GM19467 (cell line): ENCODE measurements at regions not wholly inside any gene's neighbourhood (a gene's known extent, or its start where the extent isn't known, plus 50 kb on each side); places are given as distances from the start of the nearest gene placed in this dataset.

Experiments
- ATAC-seq: cut with Tn5 transposase; IDR thresholded peaks from one replicate; pipeline ENCODE4 v1.9.1; 2021; ENCODE audit warnings: mild to moderate bottlenecking, moderate library complexity; ENCODE audit not compliant: unreplicated experiment

DNA sequence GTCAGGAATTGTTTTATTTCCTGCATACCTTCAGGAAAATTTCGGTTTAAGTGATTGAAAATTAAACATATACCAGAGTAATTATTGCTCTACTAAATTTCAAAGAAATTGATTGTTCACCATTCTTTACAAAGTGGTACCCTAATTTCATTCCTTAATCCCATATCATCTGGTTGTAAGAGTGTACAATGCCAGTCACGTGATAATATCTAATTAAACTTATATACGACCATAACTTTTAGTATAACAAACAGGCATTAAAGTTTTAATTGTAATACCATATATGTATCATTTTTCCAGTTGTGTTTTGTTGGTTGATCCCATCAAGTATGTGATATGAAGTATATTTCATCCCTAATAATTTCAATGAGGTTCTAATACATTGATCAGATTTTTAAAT, 74.8 kb upstream of the PLSCR5 start:
- no peak for ATAC-seq

GRCh38 chr3:146679191-146679590, 74.0 kb upstream of the PLSCR5 start:
- ATAC-seq = no peak

GRCh38 chr3:146672941-146673340, 67.8 kb upstream of the PLSCR5 start:
- no peak for ATAC-seq

DNA sequence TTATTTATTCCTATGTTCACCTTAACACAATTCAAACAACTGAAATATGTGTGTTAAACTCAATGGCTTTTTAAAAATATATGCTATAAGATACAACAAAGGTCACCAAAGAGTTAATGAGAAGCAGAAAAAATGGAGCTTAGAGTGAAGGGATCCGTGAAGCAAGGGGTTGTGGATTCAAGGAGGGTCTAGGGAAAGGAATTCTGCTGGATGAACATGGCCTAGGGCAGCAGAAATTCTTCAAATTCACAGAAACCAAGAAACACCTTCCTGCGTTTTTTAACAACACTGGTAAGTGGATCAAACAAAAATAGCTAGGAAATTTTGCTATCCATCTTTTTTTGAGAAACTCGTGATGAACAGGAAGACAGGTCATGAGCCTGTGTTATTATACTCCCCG, 59.3 kb upstream of the PLSCR5 start:
- ATAC-seq = no peak

DNA sequence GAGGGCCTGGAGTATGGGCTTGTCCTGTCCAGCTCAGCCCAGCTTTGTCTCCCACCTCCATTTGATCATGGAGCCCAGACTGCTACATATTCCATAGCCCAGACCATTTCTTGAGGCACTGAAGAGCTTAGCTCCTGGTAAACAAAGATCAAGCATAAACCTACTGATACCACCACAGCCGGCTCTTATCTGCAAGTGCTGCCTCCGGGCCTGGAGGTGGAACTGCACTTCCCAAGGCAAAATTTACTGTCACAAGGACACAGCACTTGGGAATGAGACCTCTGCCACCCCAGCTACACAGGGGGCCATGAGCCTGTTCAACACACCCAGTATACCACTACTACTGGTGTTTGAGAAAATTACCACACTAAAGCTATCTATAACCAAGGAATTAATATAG, 53.7 kb upstream of the PLSCR5 start:
- ATAC-seq = no peak

- no peak for ATAC-seq
Measured at GRCh38 chr3:146655333-146655996, 50.3 kb upstream of the PLSCR5 start.
